IPS-18a (cell line): ENCODE measurements at regions not wholly inside any gene's neighbourhood (a gene's known extent, or its start where the extent isn't known, plus 50 kb on each side); places are given as distances from the start of the nearest gene placed in this dataset.

Source experiments
- H3K27ac ChIP-seq: one replicate; pipeline ENCODE4 v1.5.1; 2013; ENCODE audit warnings: low read length
- H3K27me3 ChIP-seq: one replicate; pipeline ENCODE4 v1.6.1; 2013; ENCODE audit warnings: mild to moderate bottlenecking, low read length; ENCODE audit not compliant: control insufficient read depth, insufficient read depth
- H3K36me3 ChIP-seq: one replicate; pipeline ENCODE4 v1.6.1; 2013; ENCODE audit warnings: low read depth, low read length; ENCODE audit not compliant: control insufficient read depth
- H3K4me1 ChIP-seq: one replicate; pipeline ENCODE4 v1.6.1; 2013; ENCODE audit warnings: low read depth, low read length; ENCODE audit not compliant: control insufficient read depth
- H3K4me3 ChIP-seq: one replicate; pipeline ENCODE4 v1.5.1; 2013; ENCODE audit warnings: low read length
- H3K9ac ChIP-seq: one replicate; pipeline ENCODE4 v1.6.1; 2013; ENCODE audit warnings: mild to moderate bottlenecking, low read length, moderate library complexity
- H3K9me3 ChIP-seq: one replicate; pipeline ENCODE4 v1.6.1; 2013; ENCODE audit warnings: low read depth, low read length; ENCODE audit not compliant: control insufficient read depth

GRCh38 chr10:83801983-83802382 lies 337.3 kb upstream of the GHITM start:
- Histone ChIP-seq H3K36me3 (no peaks in the 10 kb centered on the region), H3K9me3 (no peaks in the 10 kb centered on the region), H3K4me1 (no peaks in the 10 kb centered on the region), H3K27me3 (no peaks in the 10 kb centered on the region), H3K9ac (no peak overlapping the region), H3K27ac (no peak overlapping the region), H3K4me3 (no peak overlapping the region)

GRCh38 chr10:83806717-83807116 lies 332.6 kb upstream of the GHITM start:
- H3K9ac ChIP-seq = no peak overlapping the region
- no peaks in the 10 kb centered on the region for H3K36me3 ChIP-seq
- no peak overlapping the region for H3K4me3 ChIP-seq
- no peak overlapping the region for H3K27ac ChIP-seq
- H3K4me1 ChIP-seq = no peaks in the 10 kb centered on the region
- H3K9me3 ChIP-seq = no peaks in the 10 kb centered on the region
- H3K27me3 ChIP-seq = no peaks in the 10 kb centered on the region

GRCh38 chr10:83809001-83809400 lies 330.3 kb upstream of the GHITM start:
- Histone ChIP-seq H3K9ac (no peak overlapping the region), H3K27me3 (no peaks in the 10 kb centered on the region), H3K4me1 (no peaks in the 10 kb centered on the region), H3K9me3 (no peaks in the 10 kb centered on the region), H3K4me3 (no peak overlapping the region), H3K27ac (no peak overlapping the region), H3K36me3 (no peaks in the 10 kb centered on the region)

GRCh38 chr10:83816942-83817341 lies 322.4 kb upstream of the GHITM start:
- H3K9ac ChIP-seq = no peak overlapping the region

DNA sequence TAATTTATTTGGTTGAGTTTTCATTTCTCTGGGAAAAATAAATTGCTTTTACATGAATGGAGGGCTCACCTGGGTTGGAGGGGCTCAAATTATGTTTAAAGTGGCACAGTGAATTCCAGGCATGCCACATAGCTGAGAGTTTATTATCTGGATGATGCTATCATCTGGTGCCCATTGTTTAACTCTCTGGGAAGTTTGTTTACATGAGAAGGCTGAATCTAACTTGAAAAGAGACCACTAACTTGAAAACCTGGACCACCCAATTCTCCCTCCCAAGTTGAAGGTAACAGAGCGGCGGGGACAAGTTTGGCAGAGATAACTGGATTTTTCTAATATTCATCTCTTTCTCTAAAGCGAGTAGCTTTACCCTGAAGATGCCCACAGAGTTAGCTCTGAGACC lies 321.5 kb upstream of the GHITM start:
- no peak overlapping the region for H3K9ac ChIP-seq
- H3K27me3 ChIP-seq = no peaks in the 10 kb centered on the region
- no peak overlapping the region for H3K4me3 ChIP-seq
- no peaks in the 10 kb centered on the region for H3K9me3 ChIP-seq
- no peaks in the 10 kb centered on the region for H3K36me3 ChIP-seq
- no peak overlapping the region for H3K27ac ChIP-seq
- H3K4me1 ChIP-seq = peaks cover 13% of the 10 kb centered on the region

More at GRCh38 chr10:83816942-83817341, 322.4 kb upstream of the GHITM start:
- Histone ChIP-seq H3K9me3 (no peaks in the 10 kb centered on the region), H3K4me1 (peaks cover 13% of the 10 kb centered on the region), H3K27me3 (no peaks in the 10 kb centered on the region), H3K27ac (no peak overlapping the region), H3K36me3 (no peaks in the 10 kb centered on the region), H3K4me3 (no peak overlapping the region)

- no peak overlapping the region for H3K27ac ChIP-seq
- no peaks in the 10 kb centered on the region for H3K27me3 ChIP-seq
- H3K9me3 ChIP-seq = no peaks in the 10 kb centered on the region
- peaks cover 13% of the 10 kb centered on the region for H3K4me1 ChIP-seq
- no peak overlapping the region for H3K4me3 ChIP-seq
- no peaks in the 10 kb centered on the region for H3K36me3 ChIP-seq
- H3K9ac ChIP-seq = no peak overlapping the region
These were observed 319.7 kb upstream of the GHITM start for GRCh38 chr10:83819609-83820008.

GRCh38 chr10:83820033-83820432 lies 319.3 kb upstream of the GHITM start:
- H3K27me3 ChIP-seq = no peaks in the 10 kb centered on the region
- no peaks in the 10 kb centered on the region for H3K36me3 ChIP-seq
- H3K4me3 ChIP-seq = no peak overlapping the region
- H3K4me1 ChIP-seq = peaks cover 13% of the 10 kb centered on the region
- no peak overlapping the region for H3K27ac ChIP-seq
- H3K9me3 ChIP-seq = no peaks in the 10 kb centered on the region
- no peak overlapping the region for H3K9ac ChIP-seq

DNA sequence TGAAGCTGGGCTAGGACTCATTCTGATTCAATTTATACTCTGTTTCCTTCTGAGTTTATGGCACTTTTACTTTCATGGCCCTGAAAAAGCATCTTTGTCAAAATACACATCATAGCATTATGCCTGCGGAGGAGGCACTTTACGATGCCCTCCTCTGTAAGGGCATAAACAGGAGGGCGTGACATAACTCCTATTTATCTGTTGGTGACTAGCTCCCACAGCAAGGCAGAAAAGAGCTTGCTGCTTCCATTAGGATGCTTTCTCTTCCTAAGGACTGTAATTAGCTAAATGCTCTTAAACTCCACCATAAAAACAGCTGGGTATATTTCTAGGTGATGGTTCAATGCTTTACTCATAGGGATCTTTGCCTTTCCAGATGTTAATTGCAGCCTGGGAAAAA lies 315.2 kb upstream of the GHITM start:
- Histone ChIP-seq H3K27ac (no peak overlapping the region), H3K27me3 (no peaks in the 10 kb centered on the region), H3K9ac (no peak overlapping the region), H3K36me3 (no peaks in the 10 kb centered on the region), H3K4me3 (no peak overlapping the region), H3K4me1 (no peaks in the 10 kb centered on the region), H3K9me3 (no peaks in the 10 kb centered on the region)

GRCh38 chr10:83834096-83834495 lies 305.2 kb upstream of the GHITM start:
- Histone ChIP-seq H3K4me1 (no peaks in the 10 kb centered on the region), H3K27ac (no peak overlapping the region), H3K9me3 (no peaks in the 10 kb centered on the region), H3K27me3 (no peaks in the 10 kb centered on the region), H3K9ac (no peak overlapping the region), H3K36me3 (no peaks in the 10 kb centered on the region), H3K4me3 (no peak overlapping the region)

DNA sequence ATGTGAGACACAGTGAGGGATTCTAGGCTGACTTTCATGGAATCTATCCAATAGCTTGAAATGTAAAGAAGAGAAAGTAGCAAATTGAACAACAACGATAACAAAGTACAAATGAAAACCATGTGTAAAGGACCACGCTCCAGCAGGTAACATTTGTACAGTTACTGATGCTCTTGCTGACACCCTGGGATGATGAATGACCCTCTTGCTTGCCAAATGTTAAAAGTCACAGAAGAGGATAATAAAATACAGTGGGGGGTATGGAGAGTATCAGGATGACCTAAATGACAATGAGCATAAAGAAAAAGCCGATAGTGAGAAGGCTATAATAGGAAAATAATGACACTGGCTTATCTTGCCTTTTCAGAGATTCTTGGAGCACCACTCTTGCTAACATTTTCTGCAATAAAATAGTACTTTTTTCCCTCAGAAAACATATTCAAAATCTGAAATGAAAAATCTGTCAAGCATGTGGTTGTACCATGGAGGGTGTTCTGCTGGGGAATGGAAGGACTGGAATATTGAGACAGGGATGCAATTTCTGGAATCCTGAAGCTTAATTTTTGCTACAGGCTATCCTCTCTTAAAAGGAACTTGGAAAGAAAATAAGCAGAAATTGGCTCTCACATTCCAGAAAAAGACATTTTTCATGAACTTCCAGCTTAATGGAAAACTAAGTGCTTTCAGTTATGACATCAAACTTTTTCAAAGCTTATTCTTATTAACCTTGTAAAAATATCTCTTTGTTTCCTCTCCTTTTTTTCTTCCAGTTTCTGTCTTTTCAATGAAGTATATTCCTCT lies 303.2 kb upstream of the GHITM start:
- no peaks in the 10 kb centered on the region for H3K27me3 ChIP-seq
- H3K9me3 ChIP-seq = no peaks in the 10 kb centered on the region
- no peaks in the 10 kb centered on the region for H3K4me1 ChIP-seq
- H3K9ac ChIP-seq = no peak overlapping the region
- no peak overlapping the region for H3K4me3 ChIP-seq
- H3K36me3 ChIP-seq = no peaks in the 10 kb centered on the region
- H3K27ac ChIP-seq = no peak overlapping the region

- Histone ChIP-seq H3K9me3 (no peaks in the 10 kb centered on the region), H3K4me1 (no peaks in the 10 kb centered on the region), H3K9ac (no peak overlapping the region), H3K36me3 (no peaks in the 10 kb centered on the region), H3K4me3 (no peak overlapping the region), H3K27ac (no peak overlapping the region), H3K27me3 (no peaks in the 10 kb centered on the region)
These were observed 290.6 kb upstream of the GHITM start for GRCh38 chr10:83848677-83849076.

DNA sequence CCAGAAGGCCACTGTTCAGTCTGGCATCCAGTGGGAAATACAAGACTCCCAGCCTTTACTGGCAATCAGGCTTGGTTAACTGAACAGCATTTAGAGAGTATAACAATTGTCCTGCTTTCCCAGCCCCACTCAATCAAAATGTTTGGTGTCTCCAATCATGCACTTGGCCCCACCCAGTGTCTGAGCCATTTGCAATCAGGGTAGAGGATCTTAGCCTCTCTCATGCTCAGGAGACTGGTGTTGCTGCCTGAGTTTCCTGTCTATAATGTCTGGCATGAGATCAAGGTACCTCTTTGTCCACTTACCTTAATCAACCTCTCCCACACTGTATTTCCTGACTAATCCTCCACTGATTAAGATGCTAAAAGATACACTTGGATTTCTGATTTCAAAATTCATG lies 290.2 kb upstream of the GHITM start:
- Histone ChIP-seq H3K9me3 (peaks cover 3% of the 10 kb centered on the region), H3K36me3 (no peaks in the 10 kb centered on the region), H3K4me1 (no peaks in the 10 kb centered on the region), H3K27me3 (no peaks in the 10 kb centered on the region), H3K9ac (no peak overlapping the region), H3K4me3 (no peak overlapping the region), H3K27ac (no peak overlapping the region)
